SK-N-SH treated with all-trans-retinoic acid at 6 μM for 48 hours (cell line): ENCODE measurements at regions not wholly inside any gene's neighbourhood (a gene's known extent, or its start where the extent isn't known, plus 50 kb on each side); places are given as distances from the start of the nearest gene placed in this dataset.

Source experiments
- ESRRG ChIP-seq: fragments of 250-450 bp; sonication (Bioruptor Pico); IDR thresholded peaks from 2 replicates; pipeline ENCODE4 v1.6.1; 2021; ENCODE audit warnings: mild to moderate bottlenecking
- GLIS3 ChIP-seq: fragments of 250-450 bp; sonication (Bioruptor Pico); IDR thresholded peaks from 2 replicates; pipeline ENCODE4 v1.5.0; 2020; ENCODE audit warnings: mild to moderate bottlenecking, moderate library complexity
- TSHZ2 ChIP-seq: fragments of 250-450 bp; sonication (Bioruptor Pico); IDR thresholded peaks from 2 replicates; pipeline ENCODE4 v1.5.0; 2020; ENCODE audit warnings: mild to moderate bottlenecking, moderate library complexity

GRCh38 chr14:54325766-54326165 lies 71.0 kb upstream of the CDKN3 start:
- TF ChIP-seq GLIS3 (no peak), TSHZ2 (CRISPR knock-in tag) (no peak), ESRRG (CRISPR knock-in tag) (no peak)
